ENCODE measurements at regions not wholly inside any gene's neighbourhood (a gene's known extent, or its start where the extent isn't known, plus 50 kb on each side); places are given as distances from the start of the nearest gene placed in this dataset.

- Mint-ChIP-seq H3K27ac (no peak overlapping the region), H3K4me3 (no peak overlapping the region), H3K27me3 (ENCODE audit: low read depth) (no peaks in the 10 kb centered on the region), H3K36me3 (ENCODE audit: low read depth) (no peaks in the 10 kb centered on the region), H3K4me1 (peaks cover 13% of the 10 kb centered on the region), H3K9me3 (no peaks in the 10 kb centered on the region)
- no peak for TF ChIP-seq CTCF (IDR thresholded peaks at IDR 0.05; ENCODE audit: unreplicated experiment in 3 of 3)
These were observed 666.1 kb downstream of the BCL11A start for GRCh38 chr2:59887366-59887765.

GRCh38 chr2:59886759-59887158 is 666.7 kb downstream of the BCL11A start:
- peaks cover 13% of the 10 kb centered on the region for H3K4me1 Mint-ChIP-seq
- H3K27ac Mint-ChIP-seq: no peak overlapping the region
- TF ChIP-seq CTCF (IDR thresholded peaks at IDR 0.05; ENCODE audit: unreplicated experiment in 3 of 3): no peak
- H3K4me3 Mint-ChIP-seq: no peak overlapping the region
- H3K27me3 Mint-ChIP-seq (ENCODE audit: low read depth): no peaks in the 10 kb centered on the region
- H3K9me3 Mint-ChIP-seq: no peaks in the 10 kb centered on the region
- H3K36me3 Mint-ChIP-seq (ENCODE audit: low read depth): no peaks in the 10 kb centered on the region

GRCh38 chr2:59885541-59885940 is 667.9 kb downstream of the BCL11A start:
- H3K4me3 Mint-ChIP-seq: no peak overlapping the region
- H3K9me3 Mint-ChIP-seq: no peaks in the 10 kb centered on the region
- H3K27ac Mint-ChIP-seq: peak overlapping the region in 2 of 3 experiments; percentile 1 to 22
- TF ChIP-seq CTCF (IDR thresholded peaks at IDR 0.05; ENCODE audit: unreplicated experiment in 3 of 3): no peak
- peaks cover 2% of the 10 kb centered on the region for H3K27me3 Mint-ChIP-seq (ENCODE audit: low read depth)
- H3K4me1 Mint-ChIP-seq: peaks cover 18% of the 10 kb centered on the region
- H3K36me3 Mint-ChIP-seq (ENCODE audit: low read depth): no peaks in the 10 kb centered on the region

GRCh38 chr2:59884166-59884565 is 669.3 kb downstream of the BCL11A start:
- Mint-ChIP-seq H3K9me3 (no peaks in the 10 kb centered on the region), H3K4me1 (peaks cover 18% of the 10 kb centered on the region), H3K36me3 (ENCODE audit: low read depth) (no peaks in the 10 kb centered on the region), H3K4me3 (no peak overlapping the region), H3K27ac (no peak overlapping the region), H3K27me3 (ENCODE audit: low read depth) (peaks cover 13% of the 10 kb centered on the region)
- TF ChIP-seq CTCF (IDR thresholded peaks at IDR 0.05; ENCODE audit: unreplicated experiment in 3 of 3): no peak

GRCh38 chr2:59882822-59883221 is 670.6 kb downstream of the BCL11A start:
- H3K4me3 Mint-ChIP-seq: no peak overlapping the region
- TF ChIP-seq CTCF (IDR thresholded peaks at IDR 0.05; ENCODE audit: unreplicated experiment in 3 of 3): no peak
- H3K9me3 Mint-ChIP-seq: no peaks in the 10 kb centered on the region
- H3K4me1 Mint-ChIP-seq: peaks cover 18% of the 10 kb centered on the region
- H3K27ac Mint-ChIP-seq: no peak overlapping the region
- H3K27me3 Mint-ChIP-seq (ENCODE audit: low read depth): peaks cover 14% of the 10 kb centered on the region
- no peaks in the 10 kb centered on the region for H3K36me3 Mint-ChIP-seq (ENCODE audit: low read depth)

- Mint-ChIP-seq H3K27me3 (ENCODE audit: low read depth) (peaks cover 17% of the 10 kb centered on the region), H3K36me3 (ENCODE audit: low read depth) (no peaks in the 10 kb centered on the region), H3K4me1 (peaks cover 18% of the 10 kb centered on the region), H3K27ac (no peak overlapping the region), H3K4me3 (no peak overlapping the region), H3K9me3 (no peaks in the 10 kb centered on the region)
- TF ChIP-seq CTCF (IDR thresholded peaks at IDR 0.05; ENCODE audit: unreplicated experiment in 3 of 3): no peak
These were observed 671.2 kb downstream of the BCL11A start for GRCh38 chr2:59882279-59882678.

Measured in nephron (organoid).